SK-N-SH treated with all-trans-retinoic acid at 6 μM for 48 hours (cell line): ENCODE measurements at regions not wholly inside any gene's neighbourhood (a gene's known extent, or its start where the extent isn't known, plus 50 kb on each side); places are given as distances from the start of the nearest gene placed in this dataset.

Experiments used
- PPARA ChIP-seq: fragments of 250-450 bp; sonication (Bioruptor Pico); IDR thresholded peaks from 2 replicates; pipeline ENCODE4 v1.5.0; 2020; ENCODE audit warnings: mild to moderate bottlenecking, borderline replicate concordance
- RARB ChIP-seq: fragments of 250-450 bp; sonication (Bioruptor Pico); IDR thresholded peaks from 2 replicates; pipeline ENCODE4 v1.8.0; 2021; ENCODE audit warnings: mild to moderate bottlenecking, moderate library complexity
- SNAI2 ChIP-seq: fragments of 250-450 bp; sonication (Bioruptor Pico); IDR thresholded peaks from 2 replicates; pipeline ENCODE4 v1.5.0; 2020; ENCODE audit warnings: mild to moderate bottlenecking, moderate library complexity
- ZFP3 ChIP-seq: fragments of 250-450 bp; sonication (Bioruptor Pico); IDR thresholded peaks from 2 replicates; pipeline ENCODE4 v1.5.0; 2020; ENCODE audit warnings: mild to moderate bottlenecking, moderate library complexity
- ZFP30 ChIP-seq: fragments of 450-650 bp; formaldehyde crosslinking; IDR thresholded peaks from 2 replicates; pipeline ENCODE4 v1.5.0; 2022; ENCODE audit warnings: mild to moderate bottlenecking, moderate library complexity
- ZNF70 ChIP-seq: fragments of 450-650 bp; formaldehyde crosslinking; IDR thresholded peaks from 2 replicates; pipeline ENCODE4 v1.5.0; 2020; ENCODE audit warnings: mild to moderate bottlenecking, moderate library complexity
- ZNF8 ChIP-seq: fragments of 450-650 bp; formaldehyde crosslinking; IDR thresholded peaks from 2 replicates; pipeline ENCODE4 v1.5.0; 2020; ENCODE audit warnings: mild to moderate bottlenecking, moderate library complexity
- TF ChIP-seq, protein P1 (sequence below): fragments of 250-450 bp; sonication (Bioruptor Pico); IDR thresholded peaks from 2 replicates; pipeline ENCODE4 v1.5.1; 2021; ENCODE audit warnings: mild to moderate bottlenecking, moderate library complexity

DNA sequence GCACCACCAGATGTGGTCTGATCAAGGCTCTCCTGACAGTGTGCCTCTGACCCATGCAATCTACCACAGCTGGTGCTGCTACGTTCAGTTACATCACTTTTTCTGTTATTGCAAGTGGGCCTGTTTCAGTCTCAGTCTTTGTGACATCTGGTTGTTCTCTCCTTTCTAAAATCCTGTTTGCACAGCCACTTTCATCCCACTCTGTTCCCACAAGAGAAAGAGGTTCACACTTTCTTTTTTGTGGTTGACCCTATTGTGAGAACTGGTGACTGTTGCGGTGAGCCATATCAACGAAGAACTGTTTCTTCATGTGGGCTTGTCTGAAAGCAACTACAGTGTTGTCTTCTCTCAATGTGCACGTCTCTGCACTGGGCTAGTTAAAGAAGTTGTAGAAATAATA, 342.8 kb upstream of the ARPP21 start:
- TF ChIP-seq ZFP30 (no peak), ZNF8 (CRISPR knock-in tag) (no peak), ZFP3 (CRISPR knock-in tag) (no peak), RARB (CRISPR knock-in tag) (no peak), SNAI2 (CRISPR knock-in tag) (no peak), ZNF70 (no peak), PPARA (CRISPR knock-in tag) (no peak)
- TF ChIP-seq, protein P1, sequence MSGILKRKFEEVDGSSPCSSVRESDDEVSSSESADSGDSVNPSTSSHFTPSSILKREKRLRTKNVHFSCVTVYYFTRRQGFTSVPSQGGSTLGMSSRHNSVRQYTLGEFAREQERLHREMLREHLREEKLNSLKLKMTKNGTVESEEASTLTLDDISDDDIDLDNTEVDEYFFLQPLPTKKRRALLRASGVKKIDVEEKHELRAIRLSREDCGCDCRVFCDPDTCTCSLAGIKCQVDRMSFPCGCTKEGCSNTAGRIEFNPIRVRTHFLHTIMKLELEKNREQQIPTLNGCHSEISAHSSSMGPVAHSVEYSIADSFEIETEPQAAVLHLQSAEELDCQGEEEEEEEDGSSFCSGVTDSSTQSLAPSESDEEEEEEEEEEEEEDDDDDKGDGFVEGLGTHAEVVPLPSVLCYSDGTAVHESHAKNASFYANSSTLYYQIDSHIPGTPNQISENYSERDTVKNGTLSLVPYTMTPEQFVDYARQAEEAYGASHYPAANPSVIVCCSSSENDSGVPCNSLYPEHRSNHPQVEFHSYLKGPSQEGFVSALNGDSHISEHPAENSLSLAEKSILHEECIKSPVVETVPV (CRISPR knock-in tag) = no peak
